ENCODE measurements at regions not wholly inside any gene's neighbourhood (a gene's known extent, or its start where the extent isn't known, plus 50 kb on each side); places are given as distances from the start of the nearest gene placed in this dataset. TPM values are rescaled to one million over a fixed set of nuclear protein-coding genes. Genes with fewer than 3 reads are reported as not detected.

DNA sequence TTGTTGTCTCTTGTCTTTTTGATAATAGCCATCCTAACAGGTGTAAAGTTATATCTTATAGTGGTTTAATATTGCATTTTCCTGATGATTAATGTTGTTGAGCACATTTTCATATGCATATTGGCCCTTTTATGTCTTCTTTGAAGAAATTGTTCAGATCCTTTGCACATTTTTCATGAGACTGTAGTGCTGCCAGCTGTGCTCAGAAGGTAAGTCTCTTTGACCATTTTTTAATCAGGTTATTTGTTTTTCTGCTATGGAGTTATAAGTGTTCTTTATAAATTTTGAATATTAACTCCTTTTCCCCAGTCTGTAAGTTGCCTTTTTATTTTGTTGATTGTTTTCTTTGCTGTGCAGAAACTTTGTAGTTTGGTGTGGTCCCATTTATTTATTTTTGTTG, 55.8 kb upstream of the ZNF184 start (continued):
- TF ChIP-seq, protein P1, sequence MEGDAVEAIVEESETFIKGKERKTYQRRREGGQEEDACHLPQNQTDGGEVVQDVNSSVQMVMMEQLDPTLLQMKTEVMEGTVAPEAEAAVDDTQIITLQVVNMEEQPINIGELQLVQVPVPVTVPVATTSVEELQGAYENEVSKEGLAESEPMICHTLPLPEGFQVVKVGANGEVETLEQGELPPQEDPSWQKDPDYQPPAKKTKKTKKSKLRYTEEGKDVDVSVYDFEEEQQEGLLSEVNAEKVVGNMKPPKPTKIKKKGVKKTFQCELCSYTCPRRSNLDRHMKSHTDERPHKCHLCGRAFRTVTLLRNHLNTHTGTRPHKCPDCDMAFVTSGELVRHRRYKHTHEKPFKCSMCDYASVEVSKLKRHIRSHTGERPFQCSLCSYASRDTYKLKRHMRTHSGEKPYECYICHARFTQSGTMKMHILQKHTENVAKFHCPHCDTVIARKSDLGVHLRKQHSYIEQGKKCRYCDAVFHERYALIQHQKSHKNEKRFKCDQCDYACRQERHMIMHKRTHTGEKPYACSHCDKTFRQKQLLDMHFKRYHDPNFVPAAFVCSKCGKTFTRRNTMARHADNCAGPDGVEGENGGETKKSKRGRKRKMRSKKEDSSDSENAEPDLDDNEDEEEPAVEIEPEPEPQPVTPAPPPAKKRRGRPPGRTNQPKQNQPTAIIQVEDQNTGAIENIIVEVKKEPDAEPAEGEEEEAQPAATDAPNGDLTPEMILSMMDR (IDR thresholded peaks at IDR 0.05; ENCODE audit: low read depth, low read length, missing input control), result no peak

Small RNA genes lying in the stretch of these regions (small RNA-seq; reads per million reads assigned to genes)
- gene AL031229.1 (not detected), gene HIST1H4PS1 (0.09 reads per million), gene RNU6-471P (not detected)
